Limb (tissue), 2 donors: ENCODE measurements at regions not wholly inside any gene's neighbourhood (a gene's known extent, or its start where the extent isn't known, plus 50 kb on each side); places are given as distances from the start of the nearest gene placed in this dataset.
"Not testable (repeated sequence)": the region's sequence is repeated elsewhere in the genome, so short reads cannot be mapped to it uniquely, and the experiment has no call there.

Experiments
- DNase-seq, 2 donors: peaks; one replicate each; pipeline ENCODE4 v3.0.0-alpha.2; 2016; ENCODE audit errors: extremely low spot score in 2 of 2

DNA sequence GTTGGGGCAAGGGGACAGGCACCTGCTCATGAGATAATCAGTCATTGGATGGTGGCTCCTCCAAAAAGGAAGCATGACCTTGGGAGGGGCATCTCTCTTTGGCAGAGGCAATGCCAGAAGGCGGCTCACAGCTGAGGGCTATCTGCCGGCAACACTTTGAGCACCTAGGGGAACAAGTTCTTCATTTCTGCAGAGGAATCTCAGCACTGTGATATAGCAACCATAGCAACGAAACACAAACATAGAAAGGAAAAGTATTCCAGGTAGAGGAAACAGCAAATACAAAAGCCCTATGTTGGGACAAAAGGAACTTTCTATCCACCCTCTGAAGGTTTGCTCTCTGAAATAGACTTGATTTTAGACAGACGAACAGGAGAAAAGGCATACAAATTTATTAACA lies 89.1 kb upstream of the NEDD4L start:
- DNase-seq, result no peak

DNA sequence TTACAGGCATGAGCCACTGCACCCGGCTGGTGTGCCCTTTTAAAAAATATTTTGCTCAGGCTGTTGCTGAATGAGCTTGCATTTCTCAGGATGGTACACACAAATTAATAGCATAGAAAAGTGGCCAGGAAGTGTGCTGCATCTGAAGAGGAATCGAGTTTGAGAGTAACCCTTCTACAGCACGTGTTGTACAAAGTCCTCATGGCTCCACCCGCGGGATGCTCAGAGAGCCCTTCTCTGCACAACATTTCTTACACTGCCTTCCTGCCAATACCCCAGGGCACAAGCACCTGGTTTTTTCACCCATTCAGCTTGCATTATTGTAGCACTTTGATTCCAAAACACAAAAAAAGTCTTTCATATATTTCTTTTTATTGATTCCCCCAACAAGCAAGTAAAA lies 90.1 kb upstream of the NEDD4L start:
- DNase-seq, result no peak

DNA sequence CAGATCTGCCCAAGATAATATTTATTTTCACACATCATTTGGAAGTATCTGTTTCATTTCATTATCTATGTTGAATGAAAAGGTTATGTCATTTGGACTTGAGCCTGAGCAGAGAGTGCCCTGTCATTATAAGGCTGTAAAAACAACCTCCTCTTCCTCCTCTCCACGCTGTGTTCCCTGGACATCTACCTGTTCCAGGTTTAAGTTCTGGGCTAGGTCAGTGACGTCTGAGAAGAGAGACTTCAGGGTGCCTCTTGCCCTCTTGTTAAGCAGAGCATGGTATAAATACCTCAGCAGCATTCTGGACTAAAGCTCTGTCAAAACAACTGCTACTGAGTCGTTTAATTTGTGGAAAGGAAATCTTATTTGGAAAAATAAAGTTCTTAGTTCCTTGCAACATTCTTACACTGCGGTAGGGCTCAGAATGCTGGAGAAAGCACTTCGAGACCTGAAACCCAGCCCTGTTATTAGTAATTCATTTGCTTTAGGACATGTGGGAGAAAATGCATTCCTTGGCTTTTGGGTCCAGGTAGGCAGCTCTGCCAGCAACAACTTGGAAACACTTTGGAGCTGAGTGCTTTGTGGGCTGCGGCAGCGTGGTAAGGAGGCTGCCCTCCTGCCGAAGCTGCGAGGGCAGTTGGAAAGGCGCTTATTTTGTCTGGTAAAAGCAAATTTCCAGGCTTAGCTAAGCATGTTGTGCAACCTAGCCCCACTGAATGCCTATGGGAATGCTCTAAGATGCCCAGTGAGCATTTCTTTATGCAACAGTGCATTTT lies 91.8 kb upstream of the NEDD4L start:
- no peak for DNase-seq

DNA sequence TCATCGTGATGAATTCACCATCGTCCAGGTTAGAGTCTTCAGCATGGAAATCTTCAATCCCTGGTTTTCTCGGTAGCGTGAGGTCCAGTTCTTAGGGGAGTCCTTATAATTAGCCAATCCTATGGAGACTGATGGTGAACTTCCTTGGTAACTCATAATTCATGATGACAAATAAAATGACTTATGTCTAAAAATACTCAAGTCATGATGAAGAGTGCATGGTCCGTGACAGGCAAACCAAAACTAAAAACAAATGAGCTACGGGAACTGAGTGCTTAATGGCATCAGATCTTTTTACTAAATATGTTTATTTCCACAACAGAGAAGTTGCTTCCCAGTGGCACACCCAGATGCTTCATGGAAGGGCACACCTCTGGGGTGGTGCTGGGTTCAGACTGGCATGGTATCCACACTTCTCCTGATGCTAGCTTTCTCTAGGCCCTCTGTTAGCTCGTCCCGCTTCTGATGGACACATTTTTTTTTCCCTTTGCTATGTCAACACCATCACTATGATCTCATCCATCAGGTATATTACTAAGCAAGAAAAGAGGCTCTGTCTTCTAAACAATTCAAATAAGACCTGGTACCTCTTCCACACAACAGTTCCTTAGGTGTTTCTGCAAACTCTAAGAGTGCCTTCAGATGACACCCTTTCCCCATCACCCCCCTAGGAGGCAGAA lies 92.8 kb upstream of the NEDD4L start:
- DNase-seq, result no peak

DNA sequence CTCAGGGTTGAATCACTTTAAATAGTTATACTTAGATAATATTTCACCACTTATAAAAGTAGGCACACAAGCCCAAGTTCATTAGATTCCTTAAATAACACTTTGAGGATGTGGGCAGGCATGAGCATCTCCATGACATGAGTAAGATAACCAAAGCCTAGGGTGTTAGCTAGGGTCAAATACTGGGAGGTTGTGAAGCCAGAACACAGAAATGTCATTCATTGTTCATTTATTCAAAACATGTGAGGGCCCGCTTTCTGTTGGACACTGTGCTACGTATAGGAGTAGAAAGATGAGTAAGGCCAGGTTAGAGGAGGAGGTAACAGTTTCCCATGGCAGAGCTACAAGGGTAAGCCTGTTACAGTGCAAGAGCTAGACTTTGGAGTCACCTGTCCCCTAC lies 93.5 kb upstream of the NEDD4L start:
- DNase-seq, result no peak

DNA sequence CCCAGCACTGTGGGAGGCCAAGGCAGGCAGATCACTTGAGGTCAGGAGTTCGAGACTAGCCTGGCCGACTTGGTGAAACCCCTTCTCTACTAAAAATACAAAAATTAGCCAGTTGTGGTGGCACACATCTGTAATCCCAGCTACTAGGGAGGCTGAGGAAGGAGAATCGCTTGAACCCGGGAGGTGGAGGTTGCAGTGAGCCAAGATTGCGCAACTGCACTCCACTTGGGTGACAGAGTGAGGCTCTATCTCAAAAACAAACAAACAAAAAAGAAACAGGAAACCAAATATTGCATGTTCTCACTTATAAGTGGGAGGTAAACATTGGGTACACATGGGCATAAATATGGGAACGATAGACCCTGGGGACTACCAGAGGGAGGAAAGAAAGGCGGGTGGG lies 94.7 kb upstream of the NEDD4L start:
- not testable (repeated sequence) for DNase-seq

DNA sequence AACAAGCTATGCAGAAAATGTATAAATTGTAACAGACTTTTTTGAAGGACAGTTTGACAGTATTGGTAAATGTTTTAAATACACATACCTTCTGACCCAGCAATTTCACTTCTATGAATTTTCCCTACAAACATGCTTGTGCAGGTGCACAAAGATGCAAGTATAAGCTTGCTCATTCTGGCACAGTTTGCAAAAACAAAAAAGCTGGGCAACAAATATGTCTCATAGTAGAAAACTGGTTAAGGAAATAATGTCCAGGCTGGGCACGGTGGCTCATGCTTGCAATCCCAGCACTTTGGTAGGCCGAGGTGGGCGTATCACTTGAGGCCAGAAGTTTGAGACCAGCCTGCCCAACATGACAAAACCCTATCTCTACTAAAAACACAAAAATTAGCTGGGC lies 96.9 kb upstream of the NEDD4L start:
- no peak for DNase-seq

DNA sequence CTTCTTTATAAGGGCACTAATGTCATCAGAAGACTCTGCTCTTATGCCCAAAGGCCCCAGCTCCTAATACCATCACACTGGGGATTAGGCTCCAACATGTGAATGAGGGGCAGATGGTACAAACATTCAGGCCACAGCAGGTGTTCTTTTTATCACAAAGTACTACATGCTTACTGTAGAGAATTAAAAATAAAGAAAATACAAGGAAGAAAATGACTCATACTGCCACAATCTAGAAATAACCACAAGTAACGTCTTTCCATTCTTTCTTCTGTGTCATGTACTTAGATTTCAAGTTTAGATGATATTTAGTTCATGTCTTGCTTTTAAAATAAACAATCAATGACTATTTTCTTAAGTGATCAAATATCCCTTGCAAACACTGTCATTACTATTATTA lies 100.3 kb upstream of the NEDD4L start:
- no peak for DNase-seq

DNA sequence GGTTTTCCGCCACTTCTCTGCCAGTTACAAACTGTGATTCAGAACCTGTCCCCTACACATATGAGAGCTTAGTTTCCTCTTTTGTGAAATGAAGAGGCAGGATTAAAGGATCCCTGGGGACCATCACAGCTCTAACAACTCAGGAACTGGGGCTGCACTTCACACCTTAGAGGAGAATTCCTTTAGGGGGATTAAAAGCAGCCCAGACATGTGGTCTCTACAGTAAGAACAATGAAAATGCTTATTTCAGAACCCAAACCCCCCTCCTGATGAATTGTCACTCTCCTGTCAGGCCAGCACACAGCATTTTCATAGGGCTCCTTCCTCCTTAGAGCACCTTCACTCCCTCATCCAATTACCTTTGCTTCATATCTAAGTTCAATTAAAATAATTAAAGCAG lies 101.5 kb upstream of the NEDD4L start:
- DNase-seq, result no peak

DNA sequence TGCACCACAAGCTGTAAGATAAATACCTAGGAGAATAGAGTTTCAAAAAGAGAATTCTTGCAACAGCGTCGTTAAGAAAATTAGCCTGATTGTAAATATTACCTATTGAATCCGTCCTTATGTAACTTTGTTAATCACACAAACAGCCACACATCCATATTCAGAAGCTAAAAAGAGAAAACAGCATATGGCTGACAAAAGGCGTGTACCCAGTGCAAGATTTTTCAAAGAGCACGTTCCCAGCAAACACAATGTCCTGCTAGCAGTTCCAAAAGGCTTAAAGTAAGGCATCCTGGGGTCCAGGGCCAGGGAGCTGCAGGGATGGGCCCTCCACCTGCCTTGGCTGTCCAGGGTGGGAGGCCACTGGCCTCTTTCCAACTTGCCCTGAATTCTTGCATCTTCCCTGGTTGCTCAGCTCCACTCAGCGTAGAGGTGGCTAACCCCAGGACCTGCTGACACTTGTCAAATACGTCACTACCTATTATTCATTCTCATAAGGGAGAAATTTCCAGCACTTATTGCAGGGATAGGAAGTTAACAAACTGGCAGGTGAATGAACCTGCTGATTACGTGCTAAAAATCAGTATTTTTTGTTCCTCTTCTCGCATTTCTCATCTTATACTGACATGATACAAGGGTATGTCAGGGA lies 102.1 kb upstream of the NEDD4L start:
- DNase-seq, result no peak

DNA sequence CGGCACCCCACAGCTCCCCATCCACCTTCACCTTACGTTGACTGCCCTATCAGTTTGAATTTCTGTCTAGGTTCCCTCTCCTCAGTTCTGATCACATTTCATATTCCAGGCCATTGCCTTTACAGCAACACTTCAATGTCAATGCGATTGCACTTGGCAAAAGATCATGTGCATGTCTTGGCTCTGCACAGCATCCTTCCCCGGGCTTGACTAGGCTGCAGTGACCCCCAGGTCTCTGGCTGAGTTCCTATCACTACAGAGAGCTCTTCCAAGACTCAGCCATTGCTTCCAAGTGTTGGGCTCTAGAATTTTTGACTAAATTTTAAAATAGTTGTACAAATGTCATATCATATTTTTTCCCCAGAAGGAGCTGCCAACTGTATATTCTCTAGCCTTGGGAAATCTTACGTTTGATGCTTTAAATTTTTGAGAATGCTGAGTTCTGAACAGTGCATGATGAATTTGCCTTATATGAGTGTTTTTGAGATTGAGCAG lies 103.8 kb upstream of the NEDD4L start:
- no peak for DNase-seq

DNA sequence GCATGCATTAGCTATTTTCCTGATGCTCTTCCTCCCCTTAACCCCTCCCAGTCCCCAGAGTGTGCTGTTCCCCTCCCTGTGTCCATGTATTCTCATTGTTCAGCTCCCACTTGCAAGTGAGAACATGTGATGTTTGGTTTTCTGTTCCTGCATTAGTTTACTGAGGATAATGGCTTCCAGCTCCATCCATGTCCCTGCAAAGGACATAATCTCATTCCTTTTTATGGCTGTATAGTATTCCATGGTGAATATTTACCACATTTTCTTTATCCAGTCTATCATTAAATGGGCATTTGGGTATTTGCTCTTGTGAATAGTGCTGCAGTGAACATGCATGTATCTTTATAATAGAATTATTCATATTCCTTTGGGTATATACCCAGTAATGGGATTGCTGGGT lies 109.7 kb upstream of the NEDD4L start:
- DNase-seq, result not testable (repeated sequence)

DNA sequence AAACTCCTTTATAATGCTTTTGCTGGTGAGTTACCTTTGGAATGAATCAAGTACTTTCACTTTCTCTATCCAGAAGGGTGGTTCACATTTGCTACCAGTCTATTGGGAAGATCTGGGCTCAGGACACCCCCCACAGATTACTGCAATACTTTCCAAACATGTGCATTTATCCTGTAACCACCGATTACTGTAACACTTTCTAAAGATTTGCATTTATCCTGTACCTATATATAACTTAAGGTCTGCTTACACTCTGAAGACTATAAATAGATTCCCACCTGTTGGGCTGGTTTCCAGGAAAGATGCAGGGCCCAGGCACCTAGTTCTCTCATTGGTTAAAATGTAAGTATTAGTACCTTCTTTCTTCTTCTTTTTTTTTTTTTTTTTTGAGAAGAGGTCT lies 113.0 kb upstream of the NEDD4L start:
- no peak for DNase-seq

DNA sequence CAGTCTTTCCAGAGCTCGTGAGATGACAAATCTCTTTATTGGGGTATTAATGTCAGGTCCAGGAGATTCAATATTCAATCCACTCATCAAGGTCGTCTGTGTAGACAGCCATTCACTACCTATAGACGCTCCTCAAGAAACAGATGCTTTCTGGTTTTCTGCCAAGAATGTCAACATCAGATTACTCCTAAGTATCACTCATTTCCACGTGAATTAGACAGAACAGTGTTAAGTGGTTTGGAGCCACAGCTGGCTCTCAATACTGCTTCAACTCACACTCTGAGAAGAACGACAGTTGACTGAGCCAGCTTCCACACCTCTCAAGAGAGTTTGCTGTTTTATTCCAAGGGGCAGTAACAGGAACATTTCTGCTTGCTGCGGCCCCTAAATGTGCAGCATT lies 113.5 kb upstream of the NEDD4L start:
- DNase-seq, result no peak

DNA sequence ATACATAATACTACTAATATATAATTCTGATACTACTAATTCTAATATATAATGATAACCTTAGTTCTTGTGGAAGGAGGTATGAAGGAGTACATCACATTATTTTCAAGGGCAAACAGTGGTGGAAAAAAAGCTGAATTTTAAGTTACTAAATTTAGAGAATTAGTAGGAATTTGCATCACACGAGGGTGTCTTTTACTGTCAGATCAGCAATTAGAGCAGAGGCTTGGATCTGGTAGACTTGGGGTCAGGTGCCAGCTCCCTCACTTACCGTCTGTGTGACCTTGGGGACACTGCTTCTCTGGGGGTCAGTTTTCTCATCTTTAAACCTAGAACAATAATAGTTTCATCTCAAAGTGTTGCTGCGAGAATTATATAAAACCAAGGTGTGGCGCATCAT lies 114.1 kb upstream of the NEDD4L start:
- no peak for DNase-seq

DNA sequence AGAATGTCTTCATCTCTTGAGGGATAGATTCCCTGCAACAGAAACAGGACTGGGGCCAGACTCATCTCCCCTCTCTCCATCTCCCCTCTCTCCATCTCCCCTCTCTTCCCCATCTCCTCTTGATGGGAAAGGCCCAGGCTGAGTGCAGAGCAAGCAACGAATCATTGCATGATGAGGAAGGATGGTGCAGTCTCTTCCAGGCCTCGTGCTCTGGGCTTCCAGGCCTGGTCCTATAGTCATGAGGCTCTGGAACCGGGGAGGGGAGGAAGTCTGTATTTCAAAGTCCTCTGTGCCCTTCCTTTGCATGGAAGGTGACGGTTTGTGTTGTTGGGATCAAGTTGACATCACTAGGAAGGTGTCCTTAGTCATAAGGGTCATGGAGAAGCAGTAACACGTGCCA lies 115.6 kb upstream of the NEDD4L start:
- DNase-seq, result no peak

DNA sequence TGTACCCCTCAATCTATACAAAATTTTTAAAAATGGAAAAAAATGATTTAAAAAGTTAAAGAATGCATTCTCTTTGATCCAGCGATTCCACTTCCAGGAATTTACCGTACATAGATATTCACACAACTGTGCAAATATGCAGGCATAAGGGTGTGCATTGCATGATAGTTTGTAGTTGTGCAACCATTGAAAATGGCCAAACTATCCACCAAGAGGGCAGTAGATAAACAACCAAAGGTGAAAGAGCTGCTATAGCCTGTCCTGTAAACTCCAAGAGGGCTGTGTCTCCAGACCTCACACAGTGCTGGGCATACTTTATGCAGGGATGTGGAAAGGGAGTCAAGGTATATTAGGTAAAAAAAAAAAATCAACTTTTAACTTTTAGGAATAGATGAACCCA lies 116.5 kb upstream of the NEDD4L start:
- DNase-seq, result no peak

DNA sequence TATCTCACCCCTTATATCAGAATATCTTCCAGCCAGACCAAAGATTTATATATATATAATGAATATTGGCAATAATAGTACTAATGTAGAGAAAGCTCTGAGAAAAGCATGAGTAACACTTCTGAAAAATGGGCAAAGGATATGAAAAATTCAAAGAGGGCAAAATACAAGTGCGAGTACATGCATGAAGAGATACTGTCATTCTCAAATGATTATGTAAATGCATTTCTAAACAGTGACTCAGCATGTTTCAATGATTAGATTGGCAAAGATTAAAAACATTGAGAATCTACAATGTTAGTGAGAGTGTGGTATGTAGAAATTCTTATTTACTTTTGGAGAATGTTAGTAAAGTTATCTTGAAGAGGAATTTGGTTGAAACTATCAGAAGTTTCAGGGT lies 118.3 kb upstream of the NEDD4L start:
- DNase-seq, result no peak

DNA sequence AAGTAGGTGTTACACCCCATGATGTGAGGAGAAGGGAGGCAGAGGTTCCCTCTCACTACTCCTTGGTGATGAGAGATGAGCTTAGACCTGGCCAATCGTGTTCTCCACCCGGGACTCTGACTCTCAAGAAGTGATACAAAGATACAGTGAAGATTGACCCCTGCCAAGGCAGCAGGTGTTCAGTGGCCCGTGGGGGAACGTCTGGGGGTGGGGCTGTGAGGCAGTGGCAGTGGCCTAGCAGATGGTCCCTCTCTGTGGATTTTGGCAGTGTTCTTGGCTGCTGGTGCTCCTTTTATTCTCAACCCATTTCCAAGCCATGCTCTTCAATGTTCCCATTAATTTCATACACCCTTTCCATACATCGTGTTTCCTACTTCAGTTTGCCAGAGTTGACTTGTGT lies 120.4 kb upstream of the NEDD4L start:
- no peak for DNase-seq

DNA sequence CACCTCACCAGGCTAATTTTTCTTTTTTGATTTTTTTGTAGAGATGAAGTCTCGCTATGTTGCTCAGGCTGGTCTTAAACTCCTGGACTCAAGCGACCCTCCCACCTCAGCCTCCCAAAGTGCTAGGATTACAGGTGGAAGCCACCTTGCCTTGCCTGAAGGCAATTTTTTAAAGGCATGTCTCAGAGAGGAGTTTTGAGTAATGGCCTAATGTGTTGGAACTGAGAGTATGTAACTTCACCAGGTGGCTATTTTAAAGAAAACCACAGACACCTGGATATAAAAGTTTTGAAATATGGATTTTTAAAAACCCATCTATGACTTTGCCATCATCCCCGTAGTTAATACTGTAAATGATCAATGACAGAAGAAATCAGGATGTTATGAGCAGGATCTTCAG lies 119.8 kb upstream of the ATP8B1 start:
- no peak for DNase-seq

DNA sequence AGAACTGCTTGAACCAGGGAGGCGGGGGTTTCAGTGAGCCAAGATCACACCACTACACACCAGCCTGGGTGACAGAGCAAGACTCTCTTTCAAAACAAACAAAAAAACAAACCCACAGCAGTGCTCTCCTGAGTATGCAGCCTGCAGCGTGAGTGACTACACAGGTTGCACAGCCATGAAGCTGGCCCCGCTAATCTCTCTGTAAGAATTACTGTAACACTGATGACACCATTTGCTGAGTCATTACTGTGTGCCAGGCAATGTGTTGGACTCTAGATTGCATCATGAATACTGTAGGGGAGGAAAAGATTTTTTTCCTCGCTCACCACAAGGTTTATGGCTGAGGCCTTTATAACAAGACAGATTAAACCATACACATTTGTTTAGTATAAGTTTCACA lies 118.6 kb upstream of the ATP8B1 start:
- DNase-seq, result no peak

DNA sequence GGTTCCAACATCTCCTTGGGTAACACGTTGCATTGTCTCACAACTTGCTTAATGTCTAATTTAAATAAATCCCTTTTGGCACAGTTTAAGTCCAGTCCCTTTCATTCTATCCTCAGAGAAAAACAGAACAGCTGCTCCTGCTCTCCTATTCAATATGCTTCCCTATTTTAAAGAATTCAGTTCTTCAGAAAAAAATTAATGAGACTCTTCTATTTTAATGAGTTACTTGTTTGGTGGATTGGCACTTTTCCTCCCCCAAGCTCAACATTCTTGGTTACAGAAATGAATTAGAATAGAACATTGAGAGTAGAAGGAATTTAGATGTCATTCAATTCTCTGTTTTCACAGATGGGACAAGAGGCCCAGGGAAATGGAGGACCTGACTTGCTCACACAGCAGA lies 116.9 kb upstream of the ATP8B1 start:
- no peak for DNase-seq

DNA sequence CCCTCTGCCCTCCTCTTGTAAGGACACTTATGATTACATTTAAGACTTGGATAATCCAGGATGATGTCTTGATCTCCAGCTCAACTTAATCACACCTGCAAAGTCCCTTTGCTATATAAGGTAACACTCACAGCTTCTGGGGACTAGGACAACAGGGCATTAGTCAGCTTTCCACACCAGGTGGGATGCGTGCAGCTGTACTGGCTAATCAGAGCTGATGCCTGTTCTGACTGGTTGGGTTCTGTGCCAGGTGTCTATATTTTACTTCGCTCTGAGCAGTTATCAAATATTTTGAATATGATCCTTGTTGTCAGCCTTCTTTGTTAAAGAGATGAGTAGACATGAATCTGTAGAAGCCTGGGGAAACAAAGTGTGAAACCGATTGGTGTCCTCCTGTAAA lies 115.5 kb upstream of the ATP8B1 start:
- DNase-seq, result no peak
